GM18870 (cell line): ENCODE measurements at regions not wholly inside any gene's neighbourhood (a gene's known extent, or its start where the extent isn't known, plus 50 kb on each side); places are given as distances from the start of the nearest gene placed in this dataset.
"Not testable (repeated sequence)": the region's sequence is repeated elsewhere in the genome, so short reads cannot be mapped to it uniquely, and the experiment has no call there.

Experiments
- ATAC-seq: cut with Tn5 transposase; IDR thresholded peaks from one replicate; pipeline ENCODE4 v1.9.1; 2021; ENCODE audit warnings: moderate library complexity; ENCODE audit not compliant: unreplicated experiment

GRCh38 chr9:12195456-12195855, 497.7 kb upstream of the TYRP1 start:
- ATAC-seq = no peak

DNA sequence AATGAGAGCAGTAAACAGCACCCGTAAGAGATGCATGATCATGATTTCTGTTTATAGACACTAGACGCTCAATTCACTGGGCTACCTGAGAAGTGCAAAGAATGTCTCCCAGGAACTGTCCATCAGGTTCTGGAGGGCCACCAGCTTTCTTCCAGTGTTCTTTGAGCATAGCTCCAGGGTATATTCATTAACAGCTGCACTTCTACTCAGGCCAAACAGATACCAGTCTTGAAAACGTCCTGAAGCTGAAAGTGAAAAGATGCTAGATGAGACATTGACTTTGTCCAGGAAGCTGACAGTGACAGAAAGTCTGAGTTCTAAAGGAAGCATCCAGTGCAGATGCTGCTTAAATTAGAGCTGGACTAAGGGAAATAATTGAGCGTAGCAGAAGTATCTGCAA, 488.7 kb upstream of the TYRP1 start:
- no peak for ATAC-seq

DNA sequence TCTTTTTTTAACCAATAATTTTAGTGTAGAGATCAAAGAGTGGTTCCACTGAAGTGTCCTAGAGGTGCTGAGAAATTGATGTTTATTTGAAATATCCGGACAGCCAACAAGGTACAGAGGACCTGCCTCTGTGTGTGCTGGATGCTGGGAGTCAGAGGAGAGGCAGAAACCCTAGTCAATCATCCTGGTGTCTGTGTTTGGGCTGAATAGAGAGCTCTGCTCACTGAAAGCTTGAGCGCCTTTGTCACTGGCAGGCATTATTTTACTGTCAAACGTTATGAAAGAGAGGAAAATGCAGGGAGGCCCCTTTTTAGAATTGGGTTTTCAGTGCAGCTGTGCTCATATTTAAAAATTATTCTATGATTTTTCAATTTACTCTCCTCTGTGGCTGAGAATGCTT, 480.3 kb upstream of the TYRP1 start:
- ATAC-seq = no peak

GRCh38 chr9:12221470-12221869, 471.7 kb upstream of the TYRP1 start:
- no peak for ATAC-seq

DNA sequence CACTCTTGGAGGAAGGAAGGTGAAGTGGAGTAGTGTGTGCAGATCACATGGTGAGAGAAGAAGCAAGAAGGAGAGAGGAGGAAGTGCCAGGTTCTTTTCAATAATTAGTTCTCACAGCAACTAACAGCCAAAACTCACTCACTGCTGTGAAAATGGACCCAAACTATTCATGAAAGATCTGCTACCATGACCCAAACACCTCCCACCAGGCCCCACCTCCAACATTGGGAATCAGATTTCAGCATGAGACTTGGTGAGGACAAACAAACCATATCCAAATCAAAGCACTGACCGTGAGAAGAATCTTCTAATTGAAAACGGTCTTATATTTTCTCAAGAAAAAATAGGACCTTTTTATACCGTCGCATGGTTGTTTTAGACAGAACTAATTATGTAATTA, 468.7 kb upstream of the TYRP1 start:
- no peak for ATAC-seq

DNA sequence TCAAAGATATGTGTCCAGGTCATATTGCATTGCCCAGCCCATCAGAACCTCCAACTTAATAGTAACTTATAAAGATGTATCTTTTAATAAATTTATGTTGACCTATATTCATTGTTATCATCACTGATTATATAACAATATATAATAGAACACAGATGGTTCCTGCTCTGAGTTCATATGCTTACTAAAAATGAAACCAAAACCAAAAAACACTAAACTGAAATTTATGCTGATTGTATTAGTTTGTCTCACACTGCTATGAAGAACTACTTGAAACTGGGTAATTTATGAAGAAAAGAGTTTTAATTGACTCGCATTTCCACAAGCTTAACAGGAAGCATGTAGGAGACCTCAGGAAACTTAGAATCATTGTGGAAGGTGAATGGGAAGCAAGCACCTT, 462.5 kb upstream of the TYRP1 start:
- peak; percentile 73 for ATAC-seq

GRCh38 chr9:12231832-12232231, 461.4 kb upstream of the TYRP1 start:
- ATAC-seq = no peak

GRCh38 chr9:12232836-12233235, 460.3 kb upstream of the TYRP1 start:
- no peak for ATAC-seq

DNA sequence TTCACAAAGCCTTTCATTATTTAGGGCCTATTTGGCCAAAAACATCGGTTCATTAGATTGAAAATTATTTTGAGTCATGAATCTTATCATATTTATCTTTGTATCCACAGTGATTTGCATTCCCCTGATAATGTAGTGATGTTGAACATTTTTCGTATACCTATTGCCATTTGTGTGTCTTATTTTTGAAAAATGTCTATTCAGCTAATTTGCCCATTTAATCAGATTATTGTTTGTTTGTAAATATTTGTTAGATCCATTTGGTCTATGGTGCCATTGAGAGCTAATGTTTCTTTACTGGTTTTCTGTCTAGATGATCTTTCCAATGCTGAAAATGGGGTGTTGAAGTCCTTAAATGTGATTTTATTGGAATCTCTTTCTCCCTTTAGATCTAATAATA, 439.2 kb upstream of the TYRP1 start:
- no peak for ATAC-seq

- ATAC-seq = no peak
Observed at GRCh38 chr9:12266758-12267157, 426.4 kb upstream of the TYRP1 start.

- no peak for ATAC-seq
Observed at GRCh38 chr9:12271421-12271891, 421.7 kb upstream of the TYRP1 start.

DNA sequence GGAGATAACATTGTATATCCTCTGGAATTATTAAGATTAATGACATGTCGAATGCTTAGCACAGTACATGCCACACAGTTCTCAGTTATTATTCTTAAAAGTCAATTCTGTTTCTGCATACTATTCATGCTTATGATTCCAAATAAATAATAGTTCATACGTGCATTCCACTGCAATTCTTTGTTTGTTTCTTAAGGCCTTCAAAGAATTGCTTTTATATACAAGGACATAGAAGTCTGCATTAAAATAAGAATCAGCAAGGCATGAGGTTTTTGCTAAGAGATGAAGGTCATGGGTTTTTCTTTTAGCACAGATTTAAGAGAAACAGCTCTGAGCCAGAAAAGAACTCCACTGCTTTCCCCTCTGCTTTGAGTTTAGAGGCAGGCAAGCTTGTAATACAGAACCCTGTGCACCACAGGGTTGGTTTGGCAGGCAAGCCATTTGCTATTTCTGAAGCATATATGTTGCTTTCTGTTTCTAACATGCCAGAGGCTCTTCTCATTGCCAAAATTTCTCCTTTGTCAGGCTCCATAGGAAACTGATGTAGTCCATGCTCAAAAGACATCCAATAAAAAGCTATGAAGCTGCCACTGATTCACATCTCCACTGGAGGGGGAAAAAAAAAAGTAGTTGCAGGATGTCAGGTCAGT, 420.6 kb upstream of the TYRP1 start:
- no peak for ATAC-seq

GRCh38 chr9:12274577-12274976, 418.6 kb upstream of the TYRP1 start:
- ATAC-seq = no peak

DNA sequence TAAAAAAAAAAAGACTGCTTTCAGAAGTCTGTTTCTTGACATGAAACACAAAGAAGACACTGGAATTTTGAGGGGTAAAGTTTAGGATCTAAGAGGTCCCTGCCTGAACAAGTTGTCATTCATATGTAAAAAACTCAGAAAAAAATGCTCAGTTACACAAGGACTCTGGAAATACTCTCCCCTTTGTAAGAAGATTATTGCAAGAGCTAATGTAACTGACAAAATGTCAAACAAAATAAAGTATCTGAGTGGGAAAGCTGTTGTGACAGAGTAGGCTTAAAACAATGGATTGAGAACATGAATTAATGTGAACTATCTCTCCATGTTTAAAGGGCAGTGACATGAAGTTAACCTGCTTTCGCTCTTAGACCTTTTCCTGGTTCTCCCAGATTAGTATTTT, 416.7 kb upstream of the TYRP1 start:
- no peak for ATAC-seq

- ATAC-seq = no peak
Observed at GRCh38 chr9:12289711-12290110, 403.5 kb upstream of the TYRP1 start.

GRCh38 chr9:12290166-12290869, 402.9 kb upstream of the TYRP1 start:
- ATAC-seq = no peak

DNA sequence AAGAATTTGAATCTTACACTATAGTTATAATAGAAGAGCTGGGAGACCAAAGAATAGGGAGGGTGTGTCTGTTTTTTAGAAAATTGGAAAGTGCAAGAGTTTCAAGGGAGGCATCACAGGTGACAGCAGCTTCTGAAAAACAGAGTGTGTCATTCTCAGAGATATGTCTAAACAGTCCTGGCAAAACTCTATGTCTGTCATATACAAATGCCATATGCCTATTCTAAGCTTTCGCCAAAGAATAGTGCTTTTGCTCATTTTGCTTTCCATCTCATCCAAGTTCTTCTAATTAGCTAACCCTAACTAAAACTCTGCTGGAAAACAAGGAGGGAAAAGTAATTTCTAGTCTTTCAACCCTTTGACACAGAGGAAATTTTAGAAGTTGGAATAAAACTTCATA, 388.0 kb upstream of the TYRP1 start:
- no peak for ATAC-seq

DNA sequence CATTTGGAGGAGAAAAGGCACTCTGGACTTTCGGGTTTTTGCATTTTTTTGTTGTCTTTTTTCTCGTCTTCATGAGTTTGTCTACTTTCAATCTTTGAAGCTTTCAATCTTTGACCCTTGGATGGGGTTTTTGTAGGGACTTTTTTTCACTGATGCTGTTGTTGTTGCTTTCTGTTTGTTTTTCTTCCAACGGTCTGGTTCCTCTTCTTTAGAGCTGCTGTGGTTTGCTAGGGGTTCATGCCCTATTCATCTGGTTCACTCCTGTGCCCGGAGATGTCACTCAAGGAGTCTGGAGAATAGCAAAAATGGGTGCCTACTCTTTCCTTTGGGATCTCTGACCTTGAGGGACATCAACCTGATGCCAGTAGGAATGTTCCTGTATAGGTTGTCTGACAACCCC, 378.6 kb upstream of the TYRP1 start:
- no peak for ATAC-seq

GRCh38 chr9:12318732-12319685, 374.2 kb upstream of the TYRP1 start:
- ATAC-seq = no peak

GRCh38 chr9:12329623-12329985, 363.6 kb upstream of the TYRP1 start:
- no peak for ATAC-seq

- ATAC-seq = not testable (repeated sequence)
Observed at GRCh38 chr9:12333966-12334365, 359.2 kb upstream of the TYRP1 start.

GRCh38 chr9:12350775-12351174, 342.4 kb upstream of the TYRP1 start:
- no peak for ATAC-seq
